ENCODE measurements at regions not wholly inside any gene's neighbourhood (a gene's known extent, or its start where the extent isn't known, plus 50 kb on each side); places are given as distances from the start of the nearest gene placed in this dataset.
"Not testable (repeated sequence)": the region's sequence is repeated elsewhere in the genome, so short reads cannot be mapped to it uniquely, and the experiment has no call there.

DNA sequence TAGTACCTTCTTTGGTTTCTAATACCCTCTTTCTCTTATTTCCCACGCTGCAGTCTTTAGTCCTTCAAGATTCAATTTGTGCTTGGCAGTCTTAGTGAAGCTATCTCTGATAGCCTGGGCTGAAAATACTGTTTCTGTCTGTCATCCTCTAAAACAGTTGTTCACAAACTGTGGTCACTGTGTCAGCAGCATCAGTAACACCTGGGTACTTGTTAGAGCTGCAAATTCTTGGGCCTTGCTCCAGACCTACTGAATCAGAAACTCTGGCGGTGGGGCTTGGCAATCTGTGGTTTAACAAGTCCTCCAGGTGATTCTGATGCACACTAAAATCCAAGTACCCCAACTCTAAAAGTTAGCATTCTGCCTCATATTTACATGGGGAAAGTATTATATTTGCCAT lies 217.5 kb upstream of the SEL1L start:
- DNase-seq (ENCODE audit: low spot score), result no peak

- DNase-seq (ENCODE audit: low spot score), result no peak
These were observed 225.9 kb upstream of the SEL1L start for GRCh38 chr14:81759541-81759940.

DNA sequence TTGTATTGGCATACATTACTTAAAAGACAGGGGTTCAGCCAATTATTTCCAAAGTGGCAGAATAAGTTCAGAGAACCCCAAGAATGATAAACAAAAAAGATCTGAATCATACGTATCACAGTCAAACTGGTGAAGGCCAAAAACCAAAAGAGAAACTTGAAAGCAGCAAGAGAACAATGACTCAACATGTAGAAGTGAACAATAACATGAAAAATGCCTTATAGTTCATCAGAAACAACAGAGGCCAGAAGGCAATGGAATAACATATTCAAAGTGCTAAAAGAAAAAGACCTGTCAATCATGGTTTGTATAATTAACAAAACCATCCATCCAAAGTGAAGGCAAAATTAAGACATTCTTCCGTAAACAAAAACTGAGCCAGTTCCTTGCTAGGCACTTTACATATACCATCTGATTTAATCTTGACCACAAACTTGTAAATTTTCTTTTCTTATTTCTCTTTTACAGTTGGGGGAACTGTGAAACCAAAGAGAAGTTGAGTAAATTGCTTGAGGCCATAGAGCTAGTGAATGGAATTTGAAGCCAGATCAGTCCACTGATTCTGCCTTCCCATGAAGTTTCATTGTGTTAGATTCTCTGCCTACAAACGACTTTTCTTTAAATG lies 232.1 kb upstream of the SEL1L start:
- no peak for DNase-seq (ENCODE audit: low spot score)

DNA sequence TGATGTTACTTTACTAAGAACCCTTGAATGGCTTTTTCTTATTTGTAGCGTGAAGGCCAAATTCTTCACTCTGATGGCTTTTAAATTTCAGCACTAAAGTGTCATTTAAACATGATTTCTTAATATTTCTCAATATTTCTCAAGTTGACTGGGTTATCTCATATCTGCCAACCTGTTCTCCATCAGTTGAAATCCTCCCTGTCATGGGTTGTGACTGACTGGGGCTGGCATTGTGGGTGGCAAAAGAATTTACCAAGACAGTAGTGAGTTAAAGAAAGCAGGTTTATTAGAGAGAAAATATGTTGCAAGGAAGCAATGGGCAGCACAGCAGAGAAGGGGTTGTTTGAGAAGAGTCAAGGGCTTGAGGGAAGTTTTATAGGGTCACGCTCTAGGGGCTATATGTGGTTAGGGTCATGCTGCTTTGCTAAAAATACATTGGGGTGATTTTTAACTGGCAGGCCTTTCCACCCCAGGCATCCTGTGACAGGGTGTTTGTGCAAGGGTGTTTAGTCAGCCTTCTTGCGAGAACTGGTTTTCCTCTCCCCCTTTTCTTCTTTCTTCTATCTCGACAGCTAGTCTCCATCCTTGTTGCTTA lies 232.8 kb upstream of the SEL1L start:
- no peak for DNase-seq (ENCODE audit: low spot score)

DNA sequence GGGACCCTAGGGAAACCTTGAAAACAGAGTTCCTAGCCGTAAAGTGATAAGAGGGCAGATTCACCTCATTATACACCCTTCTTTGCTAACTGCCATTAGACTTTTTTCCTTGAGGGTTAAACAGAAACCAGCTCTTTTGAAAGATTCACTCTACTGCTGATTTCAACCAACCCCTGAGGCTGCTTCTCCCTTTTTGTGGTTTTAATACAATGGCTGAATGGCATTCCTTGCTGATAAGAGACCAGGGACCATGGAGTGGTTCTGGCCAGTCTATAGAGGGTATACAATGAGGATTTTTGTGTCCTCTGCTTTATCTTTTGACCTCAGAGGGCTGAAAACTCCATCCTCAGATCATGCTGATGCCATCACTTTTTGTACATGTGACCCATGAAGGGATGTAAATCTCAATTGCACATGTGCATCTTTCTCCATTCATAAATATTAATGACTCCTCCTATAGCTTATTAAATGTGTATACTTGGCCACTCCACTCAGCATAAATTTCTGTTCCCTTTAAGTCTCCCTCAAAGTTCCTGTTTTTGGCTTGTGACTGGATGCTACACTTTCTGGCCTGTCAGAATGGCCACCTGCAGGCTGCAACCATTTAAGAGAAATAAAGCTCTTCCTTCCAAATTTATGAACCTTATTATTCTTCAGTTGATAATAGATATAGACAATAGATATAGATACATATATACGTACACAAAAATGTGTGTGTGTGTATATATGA lies 233.8 kb upstream of the SEL1L start:
- no peak for DNase-seq (ENCODE audit: low spot score)

DNA sequence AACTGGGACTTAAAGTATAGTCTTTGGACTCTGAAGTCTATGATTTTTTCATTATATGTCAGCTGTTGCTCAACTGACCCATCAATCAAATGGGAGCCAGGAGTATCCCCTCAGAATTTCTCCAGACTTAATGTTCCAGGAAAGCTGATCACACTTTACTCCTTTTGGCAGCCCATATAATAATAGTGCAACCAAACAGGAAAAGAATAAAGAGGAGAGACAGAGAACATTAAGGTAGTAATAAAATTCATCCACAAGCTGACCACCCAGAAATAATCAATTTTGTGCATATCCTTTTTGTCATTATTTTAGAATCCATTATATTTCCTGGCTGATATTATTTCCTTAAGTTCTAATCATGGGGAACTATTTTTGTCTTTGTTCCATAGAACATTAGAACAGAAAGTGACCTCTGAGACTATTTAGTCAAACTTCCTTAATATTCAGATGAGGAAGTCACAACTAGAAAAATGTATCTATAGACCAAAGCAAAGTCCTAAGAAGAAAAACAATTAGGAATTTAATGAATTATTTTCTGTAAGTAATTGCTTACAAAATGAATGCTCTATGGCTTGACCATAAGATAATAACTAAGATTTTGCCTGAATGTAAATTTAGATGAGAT lies 238.1 kb upstream of the SEL1L start:
- no peak for DNase-seq (ENCODE audit: low spot score)

DNA sequence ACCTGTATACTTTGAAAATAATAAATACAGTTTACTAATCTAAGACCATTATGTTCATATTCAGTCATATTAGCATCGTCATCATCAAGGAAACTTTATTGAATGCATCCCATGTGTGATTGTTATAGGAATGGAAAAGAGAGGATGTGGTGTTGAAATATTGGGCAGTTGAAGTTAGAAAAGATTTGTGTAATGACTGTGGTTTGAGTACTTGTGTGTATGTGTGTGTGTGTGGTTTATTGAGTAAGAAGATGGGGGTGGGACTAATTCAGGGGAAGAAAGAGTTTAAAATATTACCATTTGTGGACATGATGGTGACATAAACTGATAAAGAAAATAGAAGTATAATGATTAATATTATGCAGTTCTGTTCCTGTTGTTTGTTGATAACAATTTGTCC lies 238.7 kb upstream of the SEL1L start:
- DNase-seq (ENCODE audit: low spot score), result no peak

DNA sequence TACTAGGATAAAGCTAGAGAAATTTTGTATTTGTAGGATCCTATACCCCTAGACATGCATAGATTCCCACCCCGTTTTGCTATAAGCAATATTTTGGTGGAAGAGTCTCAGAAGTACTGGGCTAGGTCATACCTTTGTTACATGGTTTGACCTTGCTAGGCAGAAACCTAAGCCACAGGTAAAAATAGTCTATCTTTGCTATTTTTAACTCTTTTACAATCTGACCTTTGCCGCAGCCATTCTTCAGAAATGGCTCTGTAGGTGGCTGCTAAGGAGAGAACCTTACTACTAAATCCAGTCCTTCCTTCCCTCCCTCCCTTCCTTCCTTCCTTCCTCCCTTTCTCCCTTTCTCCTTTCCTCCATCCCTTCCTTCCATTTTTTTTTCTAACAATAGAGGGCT lies 242.9 kb upstream of the SEL1L start:
- DNase-seq (ENCODE audit: low spot score), result no peak

DNA sequence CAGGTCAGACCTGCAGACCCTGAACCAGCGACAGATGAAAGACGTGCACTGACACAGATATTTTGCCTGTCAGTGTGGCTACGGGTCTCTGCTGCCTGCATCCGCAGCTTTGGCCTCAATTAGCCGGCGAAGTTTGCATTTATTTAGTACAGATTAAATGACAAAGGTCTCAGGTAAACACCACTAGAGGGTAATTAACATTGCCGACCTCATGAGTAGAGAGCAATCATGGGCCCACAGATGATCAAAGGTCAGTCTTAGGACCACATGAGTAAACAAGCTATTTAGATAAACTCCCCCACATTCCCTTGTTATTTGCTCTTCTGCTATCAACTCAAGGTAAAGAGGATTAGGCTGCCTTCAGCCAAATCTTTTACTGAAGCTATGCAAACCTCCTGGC lies 248.1 kb upstream of the SEL1L start:
- DNase-seq (ENCODE audit: low spot score), result not testable (repeated sequence)

DNA sequence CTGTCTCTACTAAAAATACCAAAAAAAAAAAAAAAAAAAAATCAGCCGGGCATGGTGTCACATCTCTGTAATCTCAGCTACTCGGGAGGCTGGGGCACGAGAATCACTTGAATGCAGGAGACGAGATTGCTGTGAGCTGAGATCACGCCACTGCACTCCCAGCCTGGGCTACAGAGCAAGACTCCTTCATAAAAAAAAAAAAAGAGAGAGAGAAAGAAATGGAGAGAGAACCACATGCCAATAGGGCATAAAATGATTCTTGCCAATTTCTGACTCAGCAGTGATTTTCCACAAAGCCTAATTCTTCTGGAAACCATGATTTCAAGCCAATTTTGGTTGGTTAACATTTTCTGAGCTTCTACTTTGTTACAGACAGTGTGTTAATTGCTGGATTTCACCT lies 250.4 kb upstream of the SEL1L start:
- DNase-seq (ENCODE audit: low spot score), result no peak

- DNase-seq (ENCODE audit: low spot score), result no peak
These were observed 263.7 kb upstream of the SEL1L start for GRCh38 chr14:81797315-81797714.

DNA sequence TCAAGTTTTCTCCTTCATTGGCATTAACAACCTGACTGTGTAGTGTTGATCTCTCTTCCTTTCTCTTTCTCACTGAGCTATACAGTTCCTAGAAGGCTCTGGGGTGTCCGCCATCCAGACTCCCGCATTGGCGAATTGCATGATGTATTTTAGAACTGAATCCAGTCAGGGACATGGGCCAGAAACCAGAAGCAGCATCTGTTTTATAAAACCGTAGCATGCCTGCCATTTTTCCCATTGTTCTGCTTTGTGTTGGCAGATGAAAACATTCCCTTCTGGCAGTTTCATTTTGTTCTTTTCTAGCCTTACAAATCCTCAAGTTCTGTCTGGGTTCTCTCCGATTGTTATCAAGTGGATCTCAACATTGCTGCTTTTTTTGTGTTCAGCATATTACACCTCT lies 268.3 kb upstream of the SEL1L start:
- DNase-seq (ENCODE audit: low spot score), result no peak

- DNase-seq (ENCODE audit: low spot score), result no peak
These were observed 268.7 kb upstream of the SEL1L start for GRCh38 chr14:81802341-81802740.

GRCh38 chr14:81805785-81806184 lies 272.1 kb upstream of the SEL1L start:
- DNase-seq (ENCODE audit: low spot score), result no peak

DNA sequence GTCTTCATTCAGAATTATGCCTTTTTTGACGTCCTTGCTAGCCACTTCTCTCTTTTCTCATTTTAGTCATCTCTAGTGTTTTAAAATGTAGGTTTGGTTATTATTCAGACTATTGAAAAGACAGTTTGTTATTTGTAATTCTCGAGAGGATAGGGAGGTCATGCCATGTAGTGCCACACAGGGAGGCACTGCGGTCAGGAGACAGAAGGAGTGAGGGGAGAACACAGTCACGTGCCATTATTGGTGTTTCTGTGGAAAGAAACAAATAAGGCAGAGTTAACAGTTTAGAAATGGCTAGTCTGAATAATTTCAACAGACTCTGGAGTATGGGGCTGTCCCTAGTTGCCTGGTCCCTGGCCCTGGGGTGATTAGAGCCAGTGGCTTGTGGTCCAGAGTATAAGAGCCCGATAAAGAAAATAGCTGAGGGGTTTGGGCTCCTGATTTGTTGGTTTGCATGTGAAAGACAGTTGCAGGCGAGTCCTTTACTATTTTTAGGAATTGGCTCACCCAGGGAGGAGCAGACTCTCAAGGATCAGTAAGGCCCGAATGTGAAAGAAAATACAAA lies 278.1 kb upstream of the SEL1L start:
- no peak for DNase-seq (ENCODE audit: low spot score)

DNA sequence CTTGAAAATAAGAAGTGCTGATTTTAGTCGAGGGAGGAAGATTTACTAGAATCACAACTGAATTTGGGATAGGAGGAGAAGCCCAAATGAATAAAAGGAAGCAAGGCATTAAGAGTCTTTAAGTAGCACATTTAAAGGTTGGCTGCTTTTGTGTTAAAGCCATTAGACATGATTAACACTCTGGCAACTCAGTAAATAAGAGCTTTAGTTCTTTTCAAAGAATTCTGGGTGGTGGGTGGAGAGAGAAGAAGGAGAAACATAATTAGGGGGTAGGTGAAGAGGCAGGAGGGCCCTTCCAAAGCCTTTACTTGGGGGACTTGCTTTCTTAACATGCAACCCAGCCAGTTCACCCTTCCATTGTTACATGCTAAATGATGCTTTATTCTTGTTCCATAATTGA lies 284.6 kb upstream of the SEL1L start:
- no peak for DNase-seq (ENCODE audit: low spot score)

DNA sequence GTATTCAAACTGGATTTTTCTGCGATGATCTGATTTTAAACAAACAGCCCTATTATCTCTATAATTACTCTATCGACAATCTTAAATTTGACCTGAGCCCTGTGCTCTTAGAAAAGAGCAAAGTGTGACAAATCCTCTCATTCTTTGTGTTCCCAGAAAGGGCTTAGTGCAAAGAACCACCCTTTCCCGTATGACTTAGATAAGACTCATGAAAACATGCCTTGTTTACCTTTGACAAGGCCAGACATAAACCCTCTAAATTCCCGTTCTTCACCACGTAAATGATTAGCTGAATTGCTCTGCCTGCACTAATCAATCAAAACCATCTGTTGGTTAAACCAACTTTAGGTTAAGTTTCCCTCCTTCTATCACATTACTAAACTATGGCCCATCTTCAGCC lies 285.7 kb upstream of the SEL1L start:
- no peak for DNase-seq (ENCODE audit: low spot score)

DNA sequence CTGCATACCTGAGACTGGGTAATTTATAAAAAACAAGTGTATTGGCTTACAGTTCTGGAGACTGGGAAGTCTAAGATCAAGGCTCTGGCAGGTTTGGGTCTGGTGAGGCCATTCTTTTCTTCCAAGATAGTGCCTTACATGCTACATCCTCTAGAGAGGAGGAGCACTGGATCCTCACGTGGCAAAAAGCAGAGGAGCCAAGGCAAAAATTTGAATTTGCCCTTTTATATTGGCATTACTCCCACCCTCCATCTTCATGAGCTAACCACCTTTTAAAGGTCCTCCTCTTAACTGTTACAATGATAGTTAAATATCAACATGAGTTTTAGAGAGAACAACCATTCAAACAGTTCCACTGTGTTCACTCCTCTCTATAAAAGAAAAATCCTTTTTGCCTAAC lies 286.3 kb upstream of the SEL1L start:
- DNase-seq (ENCODE audit: low spot score), result no peak

GRCh38 chr14:81826081-81826480 lies 292.4 kb upstream of the SEL1L start:
- no peak for DNase-seq (ENCODE audit: low spot score)

GRCh38 chr14:81829447-81829846 lies 295.8 kb upstream of the SEL1L start:
- DNase-seq (ENCODE audit: low spot score), result no peak

GRCh38 chr14:81831128-81831820 lies 297.6 kb upstream of the SEL1L start:
- DNase-seq (ENCODE audit: low spot score), result no peak

GRCh38 chr14:81834308-81834707 lies 300.7 kb upstream of the SEL1L start:
- DNase-seq (ENCODE audit: low spot score), result no peak
